ENCODE measurements at regions not wholly inside any gene's neighbourhood (a gene's known extent, or its start where the extent isn't known, plus 50 kb on each side); places are given as distances from the start of the nearest gene placed in this dataset.

GRCh38 chr14:66196670-66197069, 289.5 kb upstream of the CCDC196 start:
- no peak for DNase-seq (ENCODE audit: low read depth in 2 of 2)

GRCh38 chr14:66197276-66197675, 288.9 kb upstream of the CCDC196 start:
- no peak for DNase-seq (ENCODE audit: low read depth in 2 of 2)

GRCh38 chr14:66206554-66206953, 279.6 kb upstream of the CCDC196 start:
- no peak for DNase-seq (ENCODE audit: low read depth in 2 of 2)

GRCh38 chr14:66216763-66217162, 269.4 kb upstream of the CCDC196 start:
- no peak for DNase-seq (ENCODE audit: low read depth in 2 of 2)

- no peak for DNase-seq (ENCODE audit: low read depth in 2 of 2)
Observed at GRCh38 chr14:66219886-66220285, 266.3 kb upstream of the CCDC196 start.

GRCh38 chr14:66224492-66225178, 261.5 kb upstream of the CCDC196 start:
- DNase-seq (ENCODE audit: low read depth in 2 of 2): no peak

- DNase-seq (ENCODE audit: low read depth in 2 of 2): no peak
Observed at GRCh38 chr14:66225337-66225736, 260.8 kb upstream of the CCDC196 start.

GRCh38 chr14:66228267-66228970, 257.8 kb upstream of the CCDC196 start:
- no peak for DNase-seq (ENCODE audit: low read depth in 2 of 2)

GRCh38 chr14:66231820-66232219, 254.4 kb upstream of the CCDC196 start:
- peak; percentile 1 to 7 for DNase-seq (ENCODE audit: low read depth in 2 of 2)

GRCh38 chr14:66233591-66233990, 252.6 kb upstream of the CCDC196 start:
- no peak for DNase-seq (ENCODE audit: low read depth in 2 of 2)

- no peak for DNase-seq (ENCODE audit: low read depth in 2 of 2)
Observed at GRCh38 chr14:66234411-66234810, 251.8 kb upstream of the CCDC196 start.

GRCh38 chr14:66237741-66238140, 248.4 kb upstream of the CCDC196 start:
- no peak for DNase-seq (ENCODE audit: low read depth in 2 of 2)

GRCh38 chr14:66238969-66239368, 247.2 kb upstream of the CCDC196 start:
- no peak for DNase-seq (ENCODE audit: low read depth in 2 of 2)

- DNase-seq (ENCODE audit: low read depth in 2 of 2): no peak
Observed at GRCh38 chr14:66239589-66239988, 246.6 kb upstream of the CCDC196 start.

GRCh38 chr14:66240105-66240504, 246.1 kb upstream of the CCDC196 start:
- DNase-seq (ENCODE audit: low read depth in 2 of 2): no peak

GRCh38 chr14:66242001-66242400, 244.2 kb upstream of the CCDC196 start:
- DNase-seq (ENCODE audit: low read depth in 2 of 2): no peak

GRCh38 chr14:66244834-66245233, 241.3 kb upstream of the CCDC196 start:
- DNase-seq (ENCODE audit: low read depth in 2 of 2): no peak

- no peak for DNase-seq (ENCODE audit: low read depth in 2 of 2)
Observed at GRCh38 chr14:66247662-66248193, 238.4 kb upstream of the CCDC196 start.

GRCh38 chr14:66248256-66248655, 237.9 kb upstream of the CCDC196 start:
- DNase-seq (ENCODE audit: low read depth in 2 of 2): no peak

- no peak for DNase-seq (ENCODE audit: low read depth in 2 of 2)
Observed at GRCh38 chr14:66249544-66249943, 236.6 kb upstream of the CCDC196 start.

- no peak for DNase-seq (ENCODE audit: low read depth in 2 of 2)
Observed at GRCh38 chr14:66254038-66254437, 232.1 kb upstream of the CCDC196 start.

GRCh38 chr14:66268802-66269334, 217.3 kb upstream of the CCDC196 start:
- no peak for DNase-seq (ENCODE audit: low read depth in 2 of 2)

GRCh38 chr14:66272221-66272620, 213.9 kb upstream of the CCDC196 start:
- DNase-seq (ENCODE audit: low read depth in 2 of 2): no peak
